Neural cell (in vitro differentiated cells): ENCODE measurements at regions not wholly inside any gene's neighbourhood (a gene's known extent, or its start where the extent isn't known, plus 50 kb on each side); places are given as distances from the start of the nearest gene placed in this dataset.

Experiments
- H2AFZ ChIP-seq: fragments of 200-600, 300-800 bp; sonication (generic), shearing (Covaris generic); 2 replicates; pipeline ENCODE4 v1.6.0; 2014; ENCODE audit warnings: low read depth, mild to moderate bottlenecking, antibody characterized with exemption, low read length, moderate library complexity
- H3F3A ChIP-seq: fragments of 200-600 bp; shearing (Covaris generic); 2 replicates; pipeline ENCODE4 v1.6.1; 2016; ENCODE audit warnings: mild to moderate bottlenecking, moderate library complexity, mixed read lengths, antibody characterized with exemption, low read length; ENCODE audit not compliant: insufficient read depth, poor library complexity, severe bottlenecking
- H3K27ac ChIP-seq: fragments of 200-600, 300-800 bp; sonication (generic), shearing (Covaris generic); 2 replicates; pipeline ENCODE4 v1.5.1; 2014; ENCODE audit warnings: mild to moderate bottlenecking, low read length, moderate library complexity
- H3K27me3 ChIP-seq: fragments of 300-800, 200-600 bp; sonication (generic), shearing (Covaris generic); 2 replicates; pipeline ENCODE4 v1.6.0; 2014; ENCODE audit warnings: mild to moderate bottlenecking, low read depth, low read length, moderate library complexity; ENCODE audit not compliant: insufficient read depth
- H3K36me3 ChIP-seq: fragments of 300-800, 200-600 bp; sonication (generic), shearing (Covaris generic); 2 replicates; pipeline ENCODE4 v1.5.1; 2014; ENCODE audit warnings: mild to moderate bottlenecking, antibody characterized with exemption, low read length, moderate library complexity; ENCODE audit not compliant: insufficient read depth
- H3K4me2 ChIP-seq: fragments of 300-800, 200-600 bp; sonication (generic), shearing (Covaris generic); 2 replicates; pipeline ENCODE4 v1.6.0; 2014; ENCODE audit warnings: mild to moderate bottlenecking, low read length
- H3K4me3 ChIP-seq: fragments of 300-800, 200-600 bp; sonication (generic), shearing (Covaris generic); 2 replicates; pipeline ENCODE4 v1.5.1; 2014; ENCODE audit warnings: mild to moderate bottlenecking, low read length, moderate library complexity
- H3K79me2 ChIP-seq: fragments of 200-600 bp; shearing (Covaris generic); replicated peaks from 2 replicates; pipeline ENCODE4 v1.6.0; 2014; ENCODE audit warnings: mild to moderate bottlenecking, low read length, moderate library complexity; ENCODE audit not compliant: insufficient read depth
- H3K9ac ChIP-seq: fragments of 300-800, 200-600 bp; sonication (generic), shearing (Covaris generic); 2 replicates; pipeline ENCODE4 v1.6.1; 2016; ENCODE audit warnings: mild to moderate bottlenecking, low read length, mixed read lengths
- H3K9me2 ChIP-seq: fragments of 200-600 bp; shearing (Covaris generic); 2 replicates; pipeline ENCODE4 v1.6.1; 2016; ENCODE audit warnings: mild to moderate bottlenecking, low read length, mixed read lengths; ENCODE audit not compliant: insufficient read depth
- H3K9me3 ChIP-seq: fragments of 200-600, 300-800 bp; sonication (generic), shearing (Covaris generic); 2 replicates; pipeline ENCODE4 v1.6.1; 2016; ENCODE audit warnings: mild to moderate bottlenecking, mixed run types, low read length, moderate library complexity, mixed read lengths
- H4K20me1 ChIP-seq: fragments of 200-600 bp; shearing (Covaris generic); 2 replicates; pipeline ENCODE4 v1.6.1; 2016; ENCODE audit warnings: mild to moderate bottlenecking, mixed run types; ENCODE audit not compliant: insufficient read depth
- CTCF ChIP-seq: fragments of 450-650 bp; IDR thresholded peaks from 2 replicates; pipeline ENCODE4 v1.5.1; 2014; ENCODE audit warnings: antibody characterized with exemption, mild to moderate bottlenecking, moderate library complexity; ENCODE audit not compliant: poor library complexity, severe bottlenecking
- EP300 ChIP-seq: fragments of 450-650 bp; conservative IDR thresholded peaks from 2 replicates; pipeline ENCODE4 v1.6.1; 2014; ENCODE audit warnings: antibody characterized with exemption, mild to moderate bottlenecking, moderate library complexity; ENCODE audit not compliant: poor library complexity, severe bottlenecking
- EZH2 ChIP-seq: fragments of 200-600, 300-800 bp; shearing (Covaris generic), sonication (generic); IDR thresholded peaks from 2 replicates; pipeline ENCODE4 v1.6.1; 2014; ENCODE audit warnings: antibody characterized with exemption, low read length, borderline replicate concordance, mild to moderate bottlenecking; ENCODE audit not compliant: insufficient read depth, poor library complexity, severe bottlenecking
- MXI1 ChIP-seq: fragments of 450-650 bp; conservative IDR thresholded peaks from 2 replicates; pipeline ENCODE4 v1.6.1; 2014; ENCODE audit warnings: antibody characterized with exemption, mild to moderate bottlenecking; ENCODE audit not compliant: poor library complexity, severe bottlenecking
- POLR2AphosphoS5 ChIP-seq: IDR thresholded peaks from 2 replicates; pipeline ENCODE4 v1.6.1; 2012
- RAD21 ChIP-seq: fragments of 450-650 bp; conservative IDR thresholded peaks from 2 replicates; pipeline ENCODE4 v1.6.1; 2014; ENCODE audit warnings: antibody characterized with exemption, mild to moderate bottlenecking, moderate library complexity
- REST ChIP-seq: IDR thresholded peaks from 2 replicates; pipeline ENCODE4 v1.6.1; 2012; ENCODE audit warnings: borderline replicate concordance
- SMC3 ChIP-seq: fragments of 450-650 bp; conservative IDR thresholded peaks from 2 replicates; pipeline ENCODE4 v1.6.1; 2014; ENCODE audit warnings: antibody characterized with exemption, mild to moderate bottlenecking, moderate library complexity; ENCODE audit not compliant: poor library complexity
- TAF1 ChIP-seq: IDR thresholded peaks from 2 replicates; pipeline ENCODE4 v1.6.1; 2012; ENCODE audit warnings: low read depth

- Histone ChIP-seq H3K27me3 (no peaks in the 10 kb centered on the region), H3K9ac (no peak overlapping the region), H3K4me2 (no peak overlapping the region), H3K36me3 (no peaks in the 10 kb centered on the region), H3K27ac (no peak overlapping the region), H3K4me3 (no peak overlapping the region), H3K9me2 (no peaks in the 10 kb centered on the region), H2AFZ (no peak overlapping the region), H3F3A (no peaks in the 10 kb centered on the region), H4K20me1 (no peaks in the 10 kb centered on the region), H3K9me3 (no peaks in the 10 kb centered on the region), H3K79me2 (no peaks in the 10 kb centered on the region)
- TF ChIP-seq TAF1, result no peak
- no peak for TF ChIP-seq POLR2AphosphoS5
- TF ChIP-seq MXI1, result no peak
- TF ChIP-seq REST, result no peak
- TF ChIP-seq RAD21, result no peak
- TF ChIP-seq EP300, result no peak
- no peak for TF ChIP-seq SMC3
- no peak for TF ChIP-seq EZH2
- TF ChIP-seq CTCF, result no peak
Observed at GRCh38 chr16:87119748-87120147, 197.4 kb downstream of the C16orf95 start.

- H2AFZ ChIP-seq, result no peak overlapping the region
- H3K4me2 ChIP-seq, result no peak overlapping the region
- H3K4me3 ChIP-seq, result no peak overlapping the region
- H3K9me2 ChIP-seq, result no peaks in the 10 kb centered on the region
- no peaks in the 10 kb centered on the region for H3K79me2 ChIP-seq
- no peak for TF ChIP-seq SMC3
- no peak for TF ChIP-seq EP300
- TF ChIP-seq TAF1, result no peak
- TF ChIP-seq REST, result no peak
- TF ChIP-seq MXI1, result no peak
- TF ChIP-seq CTCF, result no peak
- no peak for TF ChIP-seq POLR2AphosphoS5
- TF ChIP-seq RAD21, result no peak
- no peak for TF ChIP-seq EZH2
- H3K9me3 ChIP-seq, result no peaks in the 10 kb centered on the region
- H3F3A ChIP-seq, result no peaks in the 10 kb centered on the region
- no peaks in the 10 kb centered on the region for H4K20me1 ChIP-seq
- no peaks in the 10 kb centered on the region for H3K27me3 ChIP-seq
- no peak overlapping the region for H3K9ac ChIP-seq
- no peaks in the 10 kb centered on the region for H3K36me3 ChIP-seq
- no peak overlapping the region for H3K27ac ChIP-seq
Observed at GRCh38 chr16:87121816-87122215, 195.4 kb downstream of the C16orf95 start.
